ENCODE measurements at regions not wholly inside any gene's neighbourhood (a gene's known extent, or its start where the extent isn't known, plus 50 kb on each side); places are given as distances from the start of the nearest gene placed in this dataset.

GRCh38 chr4:13907255-13907751 is 279.8 kb upstream of the BOD1L1 start:
- Histone ChIP-seq H3K9me3 (ENCODE audit: control insufficient read depth, insufficient read depth, low read depth, low read length) (no peaks in the 10 kb centered on the region), H3K4me3 (ENCODE audit: low read depth, low read length) (no peak overlapping the region), H3K36me3 (ENCODE audit: control insufficient read depth in 2 of 2, insufficient read depth in 1 of 2, low read length in 2 of 2) (no peaks in the 10 kb centered on the region), H3K4me1 (ENCODE audit: control insufficient read depth, insufficient read depth, low read length) (no peaks in the 10 kb centered on the region), H3K27ac (ENCODE audit: extremely low read depth, low read depth, low read length) (no peak overlapping the region)
- ChIA-PET POLR2A (no interaction called here), CTCF (no interaction called here)
- TF ChIP-seq ZBTB20 (tag by site-specific recombination; IDR thresholded peaks at IDR 0.05) (no peak), ZNF777 (tag by site-specific recombination; IDR thresholded peaks at IDR 0.05; ENCODE audit: borderline replicate concordance) (no peak), ZNF140 (tag by site-specific recombination; IDR thresholded peaks at IDR 0.05) (no peak), ZNF416 (tag by site-specific recombination; IDR thresholded peaks at IDR 0.05) (no peak), ZSCAN16 (tag by site-specific recombination; IDR thresholded peaks at IDR 0.05) (no peak), SCRT2 (tag by site-specific recombination; IDR thresholded peaks at IDR 0.05) (no peak), PRDM2 (tag by site-specific recombination; IDR thresholded peaks at IDR 0.05; ENCODE audit: borderline replicate concordance) (no peak), REPIN1 (tag by site-specific recombination; IDR thresholded peaks at IDR 0.05; ENCODE audit: low read depth) (no peak), ZNF645 (tag by site-specific recombination; IDR thresholded peaks at IDR 0.05) (no peak)

GRCh38 chr4:13908455-13908854 is 280.9 kb upstream of the BOD1L1 start:
- Histone ChIP-seq H3K36me3 (ENCODE audit: control insufficient read depth in 2 of 2, insufficient read depth in 1 of 2, low read length in 2 of 2) (no peaks in the 10 kb centered on the region), H3K4me1 (ENCODE audit: control insufficient read depth, insufficient read depth, low read length) (no peaks in the 10 kb centered on the region), H3K27ac (ENCODE audit: extremely low read depth, low read depth, low read length) (no peak overlapping the region), H3K9me3 (ENCODE audit: control insufficient read depth, insufficient read depth, low read depth, low read length) (no peaks in the 10 kb centered on the region), H3K4me3 (ENCODE audit: low read depth, low read length) (no peak overlapping the region)
- ChIA-PET CTCF (no interaction called here), POLR2A (no interaction called here)
- TF ChIP-seq ZBTB7A (tag by site-specific recombination; IDR thresholded peaks at IDR 0.05; ENCODE audit: low read depth), result no peak
- no peak for TF ChIP-seq ZNF660 (tag by site-specific recombination; IDR thresholded peaks at IDR 0.05)
- no peak for TF ChIP-seq ZNF777 (tag by site-specific recombination; IDR thresholded peaks at IDR 0.05; ENCODE audit: borderline replicate concordance)
- TF ChIP-seq HOXA7 (CRISPR knock-in tag; IDR thresholded peaks at IDR 0.05; ENCODE audit: borderline replicate concordance), result no peak
- no peak for TF ChIP-seq ZNF645 (tag by site-specific recombination; IDR thresholded peaks at IDR 0.05)
- TF ChIP-seq ZNF580 (tag by site-specific recombination; IDR thresholded peaks at IDR 0.05), result no peak
- TF ChIP-seq ZNF423 (tag by site-specific recombination; IDR thresholded peaks at IDR 0.05), result no peak
- TF ChIP-seq ZIC2 (tag by site-specific recombination; IDR thresholded peaks at IDR 0.05), result no peak

Measured in HEK293 (cell line).